CD4-positive, alpha-beta T cell treated with Interferon alpha-2 for 1 hour (primary cell): ENCODE measurements at regions not wholly inside any gene's neighbourhood (a gene's known extent, or its start where the extent isn't known, plus 50 kb on each side); places are given as distances from the start of the nearest gene placed in this dataset.
"Not testable (repeated sequence)": the region's sequence is repeated elsewhere in the genome, so short reads cannot be mapped to it uniquely, and the experiment has no call there.

Experiments
- DNase-seq, 2 donors: peaks; one replicate each; pipeline ENCODE4 v3.0.0-alpha.2; 2020 to 2022

- DNase-seq: not testable (repeated sequence)
These were observed 215.0 kb downstream of the STIM2 start for GRCh38 chr4:27075603-27076002.

GRCh38 chr4:27078934-27079455 lies 218.4 kb downstream of the STIM2 start:
- DNase-seq: no peak

- no peak for DNase-seq
These were observed 221.3 kb downstream of the STIM2 start for GRCh38 chr4:27081675-27082586.

- no peak for DNase-seq
These were observed 222.1 kb downstream of the STIM2 start for GRCh38 chr4:27082776-27083175.

- peak in 1 of 2 donors; percentile 2 for DNase-seq
These were observed 224.2 kb downstream of the STIM2 start for GRCh38 chr4:27084685-27085361.

- DNase-seq: no peak
These were observed 224.8 kb downstream of the STIM2 start for GRCh38 chr4:27085396-27085795.

- DNase-seq: no peak
These were observed 226.8 kb downstream of the STIM2 start for GRCh38 chr4:27087306-27088045.

GRCh38 chr4:27088491-27088890 lies 227.8 kb downstream of the STIM2 start:
- peak in 1 of 2 donors; percentile 5 for DNase-seq

GRCh38 chr4:27089186-27089585 lies 228.5 kb downstream of the STIM2 start:
- no peak for DNase-seq

GRCh38 chr4:27090406-27090805 lies 229.8 kb downstream of the STIM2 start:
- no peak for DNase-seq

- DNase-seq: no peak
These were observed 233.6 kb downstream of the STIM2 start for GRCh38 chr4:27094224-27094623.

- no peak for DNase-seq
These were observed 234.1 kb downstream of the STIM2 start for GRCh38 chr4:27094783-27095182.

GRCh38 chr4:27096142-27096824 lies 235.6 kb downstream of the STIM2 start:
- DNase-seq: no peak

GRCh38 chr4:27098034-27098433 lies 237.4 kb downstream of the STIM2 start:
- no peak for DNase-seq

- DNase-seq: no peak
These were observed 240.1 kb downstream of the STIM2 start for GRCh38 chr4:27100713-27101112.

- DNase-seq: no peak
These were observed 240.5 kb downstream of the STIM2 start for GRCh38 chr4:27101126-27101525.

- DNase-seq: no peak
These were observed 240.9 kb downstream of the STIM2 start for GRCh38 chr4:27101561-27101960.

- no peak for DNase-seq
These were observed 251.0 kb downstream of the STIM2 start for GRCh38 chr4:27111627-27112026.

- no peak for DNase-seq
These were observed 251.9 kb downstream of the STIM2 start for GRCh38 chr4:27112587-27112986.

GRCh38 chr4:27115221-27115620 lies 254.6 kb downstream of the STIM2 start:
- DNase-seq: no peak

- no peak for DNase-seq
These were observed 256.8 kb downstream of the STIM2 start for GRCh38 chr4:27117453-27117852.

- DNase-seq: no peak
These were observed 258.6 kb downstream of the STIM2 start for GRCh38 chr4:27119239-27119638.

GRCh38 chr4:27121830-27122229 lies 261.2 kb downstream of the STIM2 start:
- no peak for DNase-seq
